Activated CD4-positive, alpha-beta memory T cell treated with anti-CD3 and anti-CD28 coated beads for 36 hours (primary cell): ENCODE measurements at regions not wholly inside any gene's neighbourhood (a gene's known extent, or its start where the extent isn't known, plus 50 kb on each side); places are given as distances from the start of the nearest gene placed in this dataset.
"Not testable (repeated sequence)": the region's sequence is repeated elsewhere in the genome, so short reads cannot be mapped to it uniquely, and the experiment has no call there.

Source experiments
- CTCF ChIA-PET: fragments of 350-600 bp; sonication (Branson Sonifier 250); formaldehyde crosslinking; loops from one replicate; lab custom pipeline; 2021; ENCODE audit warnings: antibody characterized with exemption, inconsistent platforms; lab: Charles Lee
- POLR2A ChIA-PET: fragments of 350-600 bp; sonication (Branson Sonifier 250); formaldehyde crosslinking; loops from one replicate; lab custom pipeline; 2021; ENCODE audit warnings: antibody characterized with exemption; lab: Charles Lee
- DNase-seq: peaks from one replicate; pipeline ENCODE4 v3.0.0-alpha.2; 2020
- H3K27ac Mint-ChIP-seq: one replicate; pipeline ENCODE4 v1.8.0; 2021; ENCODE audit warnings: mixed read lengths
- H3K27me3 Mint-ChIP-seq: one replicate; pipeline ENCODE4 v1.8.0; 2021; ENCODE audit warnings: mixed read lengths
- H3K36me3 Mint-ChIP-seq: one replicate; pipeline ENCODE4 v1.8.0; 2021; ENCODE audit warnings: mixed read lengths
- H3K4me1 Mint-ChIP-seq: one replicate; pipeline ENCODE4 v1.8.0; 2021; ENCODE audit warnings: low read depth, mixed read lengths
- H3K4me3 Mint-ChIP-seq: one replicate; pipeline ENCODE4 v1.8.0; 2021; ENCODE audit warnings: mild to moderate bottlenecking, mixed read lengths
- H3K9me3 Mint-ChIP-seq: one replicate; pipeline ENCODE4 v1.8.0; 2021; ENCODE audit warnings: mixed read lengths
- intact Hi-C: fragments of 100-400 bp; cut with micrococcal nuclease; formaldehyde crosslinking; loops from one replicate; pipeline ENCODE4 v1.15.1; 2023

DNA sequence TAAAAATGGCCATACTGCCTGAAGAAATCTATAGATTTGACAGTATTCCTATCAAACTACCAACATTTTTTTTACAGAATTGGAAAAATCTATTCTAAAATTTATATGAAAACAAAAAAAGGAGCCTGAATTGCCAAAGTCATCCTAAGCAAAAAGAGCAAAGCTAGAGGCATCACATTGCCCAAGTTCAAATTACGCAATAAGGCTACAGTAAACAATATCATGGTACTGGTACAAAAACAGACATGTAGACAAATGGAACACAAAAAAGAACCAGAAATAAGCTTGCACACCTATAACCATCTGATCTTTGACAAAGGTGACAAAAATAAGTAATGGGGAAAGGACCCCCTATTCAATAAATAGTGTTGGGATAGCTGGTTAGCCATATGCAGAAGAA lies 50.2 kb upstream of the THSD7B start:
- DNase-seq: no peak
- no peaks in the 10 kb centered on the region for H3K27me3 Mint-ChIP-seq
- H3K4me3 Mint-ChIP-seq: no peak overlapping the region
- H3K9me3 Mint-ChIP-seq: no peaks in the 10 kb centered on the region
- no peaks in the 10 kb centered on the region for H3K36me3 Mint-ChIP-seq
- POLR2A ChIA-PET: no interaction called here
- intact Hi-C loops: no loop called here
- no peaks in the 10 kb centered on the region for H3K4me1 Mint-ChIP-seq
- CTCF ChIA-PET: no interaction called here
- H3K27ac Mint-ChIP-seq: no peak overlapping the region

DNA sequence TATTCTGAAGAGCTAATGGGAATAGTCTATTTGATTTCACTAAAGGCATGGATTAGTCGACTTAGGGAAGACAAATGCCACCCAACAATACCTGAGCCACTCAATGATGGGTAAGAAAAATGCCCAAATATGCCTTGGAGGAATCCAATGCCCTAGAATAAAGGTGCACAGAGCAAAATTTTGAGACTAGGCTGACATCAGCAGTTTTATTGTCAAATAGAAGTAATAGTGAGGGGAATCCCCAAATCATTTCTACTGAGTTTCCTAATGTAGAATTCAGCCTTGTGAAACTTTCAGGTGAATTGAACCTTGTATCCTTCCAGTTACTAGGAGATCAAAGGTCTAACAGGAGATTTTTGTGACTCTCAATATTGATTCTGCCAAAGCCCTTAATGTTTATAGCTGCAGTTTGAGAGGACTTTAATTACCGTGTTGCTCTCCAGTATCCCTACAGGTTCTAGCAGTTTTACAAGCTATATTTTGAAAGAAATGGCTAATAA lies 50.8 kb upstream of the THSD7B start:
- no peaks in the 10 kb centered on the region for H3K36me3 Mint-ChIP-seq
- intact Hi-C loops: no loop called here
- ChIA-PET CTCF (no interaction called here), POLR2A (no interaction called here)
- H3K4me3 Mint-ChIP-seq: no peak overlapping the region
- no peaks in the 10 kb centered on the region for H3K9me3 Mint-ChIP-seq
- no peak for DNase-seq
- no peaks in the 10 kb centered on the region for H3K27me3 Mint-ChIP-seq
- no peak overlapping the region for H3K27ac Mint-ChIP-seq
- no peaks in the 10 kb centered on the region for H3K4me1 Mint-ChIP-seq

DNA sequence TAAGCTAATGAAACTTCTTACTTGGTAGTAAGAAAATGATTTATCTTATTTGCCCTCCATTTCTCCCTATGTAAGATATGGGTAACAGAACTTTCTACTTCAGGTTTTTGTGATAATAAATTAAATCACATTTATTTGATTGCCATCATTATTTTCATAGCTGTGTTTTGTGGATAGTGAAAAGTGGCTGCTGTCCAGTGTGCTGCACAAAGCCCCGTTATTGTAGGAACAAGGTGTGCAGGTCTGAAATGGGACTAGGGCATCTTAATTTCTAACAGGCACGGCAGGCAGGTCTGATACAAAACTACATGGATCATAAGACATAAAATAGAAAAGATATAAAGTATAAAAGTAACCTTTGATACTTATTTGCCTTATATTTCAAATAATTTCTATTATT lies 51.6 kb upstream of the THSD7B start:
- Mint-ChIP-seq H3K27me3 (no peaks in the 10 kb centered on the region), H3K36me3 (no peaks in the 10 kb centered on the region), H3K4me3 (no peak overlapping the region), H3K4me1 (no peaks in the 10 kb centered on the region), H3K27ac (no peak overlapping the region), H3K9me3 (no peaks in the 10 kb centered on the region)
- POLR2A ChIA-PET: no interaction called here
- DNase-seq: no peak
- intact Hi-C loops: no loop called here
- CTCF ChIA-PET: no interaction called here

DNA sequence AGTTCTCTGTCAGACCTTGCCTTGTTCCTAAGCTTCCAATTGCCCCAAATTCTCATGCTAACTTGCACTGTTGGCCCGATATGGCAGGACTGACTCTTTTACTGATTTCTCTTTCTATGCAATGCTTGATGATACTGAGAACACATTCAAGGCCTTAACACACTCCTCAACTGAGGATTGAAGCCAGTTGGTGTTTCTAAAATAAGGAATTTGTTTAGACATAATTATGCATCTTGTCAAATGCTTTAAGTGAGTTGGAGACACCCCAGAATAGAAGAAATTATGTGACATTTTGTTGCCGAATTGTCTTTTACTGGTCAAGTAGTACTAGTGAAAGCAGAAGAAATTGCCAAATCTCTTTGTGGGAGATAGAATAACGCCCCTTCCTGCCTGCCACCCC lies 60.0 kb upstream of the THSD7B start:
- Mint-ChIP-seq H3K4me1 (no peaks in the 10 kb centered on the region), H3K27me3 (no peaks in the 10 kb centered on the region), H3K27ac (no peak overlapping the region), H3K36me3 (no peaks in the 10 kb centered on the region), H3K4me3 (no peak overlapping the region), H3K9me3 (peaks cover 1% of the 10 kb centered on the region)
- POLR2A ChIA-PET: no interaction called here
- CTCF ChIA-PET: no interaction called here
- DNase-seq: no peak
- intact Hi-C loops: no loop called here

DNA sequence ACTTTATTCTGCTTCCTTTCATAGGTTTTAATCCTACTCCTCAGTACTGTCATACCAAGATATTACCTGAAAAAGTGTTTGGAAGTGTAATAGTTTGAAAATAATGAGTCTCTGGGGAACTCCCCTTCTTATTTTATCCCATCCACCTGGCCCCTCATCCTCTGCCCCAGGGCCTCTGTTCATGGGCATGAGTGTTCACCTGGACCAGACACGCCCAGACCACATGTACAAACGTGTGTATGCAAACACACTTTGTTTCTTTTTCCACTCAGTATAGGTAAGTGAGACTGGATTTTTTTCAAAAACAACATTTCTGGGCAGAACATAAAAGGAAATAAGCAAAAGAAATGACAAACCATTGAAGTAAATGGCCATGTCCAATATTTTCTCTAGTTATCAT lies 62.1 kb upstream of the THSD7B start:
- intact Hi-C loops: no loop called here
- CTCF ChIA-PET: no interaction called here

DNA sequence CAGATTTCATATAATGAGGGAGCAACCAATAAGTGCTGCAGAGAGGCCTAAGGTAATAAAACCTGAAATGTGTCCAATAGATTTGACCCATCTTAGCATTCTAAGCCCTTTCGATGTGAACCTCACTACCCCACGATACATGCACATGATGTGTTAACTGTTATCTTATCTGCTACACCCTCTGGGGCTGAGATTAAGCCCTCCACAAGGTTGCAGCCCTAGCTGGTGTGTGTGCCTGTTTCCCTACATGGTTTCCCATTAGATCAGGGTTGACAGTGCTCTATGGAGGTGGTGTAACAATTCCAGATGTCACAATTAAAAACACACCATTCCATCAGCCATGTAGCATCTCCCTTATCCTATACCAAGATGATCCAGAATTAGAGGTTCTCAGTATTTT lies 68.9 kb upstream of the THSD7B start:
- H3K9me3 Mint-ChIP-seq: peaks cover 6% of the 10 kb centered on the region
- POLR2A ChIA-PET: no interaction called here
- H3K36me3 Mint-ChIP-seq: no peaks in the 10 kb centered on the region
- no peaks in the 10 kb centered on the region for H3K4me1 Mint-ChIP-seq
- intact Hi-C loops: no loop called here
- H3K27me3 Mint-ChIP-seq: no peaks in the 10 kb centered on the region
- H3K27ac Mint-ChIP-seq: no peak overlapping the region
- no peak overlapping the region for H3K4me3 Mint-ChIP-seq
- CTCF ChIA-PET: no interaction called here
- no peak for DNase-seq

More for the DNA sequence above, 62.1 kb upstream of the THSD7B start:
- POLR2A ChIA-PET: no interaction called here
- Mint-ChIP-seq H3K27me3 (no peaks in the 10 kb centered on the region), H3K9me3 (peaks cover 6% of the 10 kb centered on the region), H3K4me1 (no peaks in the 10 kb centered on the region), H3K36me3 (no peaks in the 10 kb centered on the region), H3K27ac (no peak overlapping the region), H3K4me3 (no peak overlapping the region)
- DNase-seq: no peak

DNA sequence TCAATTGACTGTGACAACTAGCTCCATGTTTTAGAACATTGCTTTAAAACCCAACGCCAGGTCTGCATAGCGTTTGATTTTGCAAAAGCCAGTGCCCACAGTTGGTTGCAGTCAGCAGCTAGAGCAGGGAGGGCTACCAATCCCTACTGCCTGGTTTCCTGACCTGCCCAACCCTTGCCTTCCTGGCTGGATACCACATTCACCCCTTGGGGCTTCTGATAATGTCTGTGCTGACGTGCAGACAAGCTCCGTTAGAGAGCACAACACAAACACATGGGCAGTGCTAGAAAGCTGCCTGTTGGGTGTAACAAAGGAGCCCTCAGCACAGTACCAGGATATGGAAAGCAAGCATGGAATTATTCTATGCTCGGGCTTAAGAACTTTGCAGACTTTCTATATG lies 71.4 kb upstream of the THSD7B start:
- Mint-ChIP-seq H3K4me1 (no peaks in the 10 kb centered on the region), H3K9me3 (no peaks in the 10 kb centered on the region), H3K36me3 (no peaks in the 10 kb centered on the region), H3K27ac (no peak overlapping the region), H3K27me3 (no peaks in the 10 kb centered on the region), H3K4me3 (no peak overlapping the region)
- POLR2A ChIA-PET: no interaction called here
- intact Hi-C loops: no loop called here
- CTCF ChIA-PET: no interaction called here
- DNase-seq: no peak

DNA sequence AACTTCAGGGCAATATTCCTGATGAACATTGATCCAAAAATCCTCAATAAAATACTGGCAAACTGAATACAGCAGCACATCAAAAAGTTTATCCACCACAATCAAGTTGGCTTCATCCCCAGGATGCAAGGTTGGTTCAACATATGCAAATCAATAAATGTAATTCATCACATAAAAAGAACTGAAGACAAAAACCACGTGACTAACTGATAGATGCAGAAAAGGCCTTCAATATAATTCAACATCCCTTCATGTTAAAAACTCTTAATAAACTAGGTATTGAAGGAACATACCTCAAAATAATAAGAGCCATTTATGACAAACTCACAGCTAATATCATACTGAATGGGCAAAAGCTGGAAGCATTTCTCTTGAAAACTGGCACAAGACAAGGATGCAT lies 85.3 kb upstream of the THSD7B start:
- CTCF ChIA-PET, intact Hi-C loops, POLR2A ChIA-PET, H3K9me3 Mint-ChIP-seq, H3K27ac Mint-ChIP-seq, H3K4me3 Mint-ChIP-seq, DNase-seq, H3K4me1 Mint-ChIP-seq, H3K36me3 Mint-ChIP-seq, H3K27me3 Mint-ChIP-seq: not testable (repeated sequence)

DNA sequence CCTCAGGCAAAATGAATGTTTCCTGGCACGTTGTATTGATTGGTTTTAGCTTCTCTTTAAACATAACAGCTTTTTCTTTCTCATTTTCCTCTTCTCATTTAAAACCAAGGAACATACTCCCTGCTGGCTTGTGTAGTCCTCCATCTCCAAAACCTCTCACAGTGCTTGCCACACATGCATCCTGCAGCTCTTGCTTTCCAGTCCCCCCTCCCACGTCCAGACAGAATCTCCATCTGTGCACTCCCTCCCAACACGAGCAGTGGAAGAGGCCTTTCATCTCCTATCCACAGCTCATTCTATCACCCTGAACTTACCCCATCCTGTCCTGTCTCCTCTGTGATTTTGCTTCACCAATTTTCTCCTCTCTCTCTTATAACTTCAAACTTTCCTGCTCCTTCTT lies 99.6 kb upstream of the THSD7B start:
- ChIA-PET POLR2A (no interaction called here), CTCF (no interaction called here)
- Mint-ChIP-seq H3K4me3 (no peak overlapping the region), H3K4me1 (no peaks in the 10 kb centered on the region), H3K27me3 (peaks cover 3% of the 10 kb centered on the region), H3K9me3 (no peaks in the 10 kb centered on the region), H3K27ac (no peak overlapping the region), H3K36me3 (no peaks in the 10 kb centered on the region)
- no peak for DNase-seq
- intact Hi-C loops: loop anchor here (10.0 kb wide), 1 partner anchor 241 kb away; no protein-coding TSS in a partner anchor

DNA sequence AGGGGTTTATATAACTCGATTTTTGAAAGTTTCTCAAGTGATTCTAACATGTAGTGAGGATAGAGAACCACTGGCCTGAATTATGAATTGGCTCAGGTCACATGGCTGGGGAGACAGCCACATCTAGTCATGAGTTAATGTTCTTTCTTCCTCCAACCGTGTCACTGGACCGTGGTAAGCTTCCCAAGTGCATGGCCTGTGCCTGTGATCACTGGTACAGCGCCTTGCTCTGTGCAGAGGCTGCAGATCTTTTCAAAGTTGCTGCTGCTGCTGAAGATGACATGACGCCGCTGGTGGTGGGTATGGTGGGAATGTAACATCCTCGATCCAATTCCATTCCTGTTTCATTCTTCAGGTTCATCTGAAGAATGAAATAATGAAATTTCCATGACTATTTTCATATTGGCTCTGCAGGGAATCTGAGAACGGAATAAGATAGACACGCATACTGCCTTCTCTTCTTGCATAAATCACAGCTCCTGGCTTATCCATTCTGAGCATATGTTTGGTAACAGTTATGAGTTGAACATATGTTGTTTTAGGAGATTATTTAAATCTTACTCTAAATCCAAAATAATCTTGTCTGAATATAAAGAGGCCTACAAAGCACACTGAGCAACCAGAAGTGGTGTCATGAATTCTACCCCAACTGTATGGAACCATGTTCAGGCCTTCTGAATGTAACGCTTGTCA lies 100.5 kb upstream of the THSD7B start:
- Mint-ChIP-seq H3K27ac (no peak overlapping the region), H3K4me3 (no peak overlapping the region), H3K4me1 (no peaks in the 10 kb centered on the region), H3K36me3 (no peaks in the 10 kb centered on the region), H3K27me3 (peaks cover 3% of the 10 kb centered on the region), H3K9me3 (no peaks in the 10 kb centered on the region)
- ChIA-PET POLR2A (no interaction called here), CTCF (no interaction called here)
- DNase-seq: no peak
- intact Hi-C loops: loop anchor here (10.0 kb wide), 1 partner anchor 240 kb away; no protein-coding TSS in a partner anchor

DNA sequence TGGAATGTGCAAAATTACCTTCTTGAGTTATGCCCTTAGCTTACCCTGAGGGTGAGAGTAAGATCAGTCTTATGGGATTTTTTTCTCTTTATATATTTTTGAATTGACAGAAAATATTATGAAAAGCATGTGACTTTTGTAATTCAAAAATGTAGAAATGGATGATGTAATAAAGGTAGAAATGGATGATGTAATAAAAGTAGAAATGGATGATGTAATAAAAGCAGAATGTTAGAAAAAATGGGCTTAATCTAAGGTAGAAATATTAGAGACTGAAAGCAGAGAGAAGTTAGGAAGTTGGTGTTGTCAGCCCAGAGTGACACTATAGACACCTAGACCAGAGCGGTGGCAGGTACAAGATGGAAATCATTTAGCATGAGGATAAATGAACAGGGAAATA lies 107.1 kb upstream of the THSD7B start:
- ChIA-PET CTCF (no interaction called here), POLR2A (no interaction called here)
- Mint-ChIP-seq H3K36me3 (no peaks in the 10 kb centered on the region), H3K4me1 (no peaks in the 10 kb centered on the region), H3K9me3 (no peaks in the 10 kb centered on the region), H3K27me3 (peaks cover 3% of the 10 kb centered on the region), H3K27ac (no peak overlapping the region), H3K4me3 (no peak overlapping the region)
- DNase-seq: no peak
- intact Hi-C loops: no loop called here

DNA sequence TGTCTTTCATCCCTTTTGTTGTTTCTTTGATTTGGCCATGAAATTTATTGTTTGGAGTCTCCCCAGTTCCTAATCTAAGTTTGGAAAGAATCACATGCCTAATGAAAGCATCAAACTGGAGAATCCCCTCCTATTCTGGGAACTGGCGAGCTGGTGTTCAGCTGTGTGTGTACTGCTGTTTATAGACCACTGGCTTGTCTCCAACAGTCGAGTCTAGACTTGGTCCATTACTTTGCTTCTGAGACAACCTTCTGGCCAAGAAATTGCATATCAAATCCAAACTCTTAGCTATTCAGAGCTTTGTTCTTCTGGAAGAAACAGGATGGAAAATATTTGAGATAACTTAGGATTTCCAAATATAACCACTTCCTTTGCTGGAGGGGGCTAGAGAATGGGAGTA lies 111.5 kb upstream of the THSD7B start:
- Mint-ChIP-seq H3K27me3 (no peaks in the 10 kb centered on the region), H3K4me3 (no peak overlapping the region), H3K9me3 (no peaks in the 10 kb centered on the region), H3K27ac (no peak overlapping the region), H3K4me1 (no peaks in the 10 kb centered on the region), H3K36me3 (no peaks in the 10 kb centered on the region)
- ChIA-PET POLR2A (no interaction called here), CTCF (no interaction called here)
- intact Hi-C loops: no loop called here
- DNase-seq: no peak

DNA sequence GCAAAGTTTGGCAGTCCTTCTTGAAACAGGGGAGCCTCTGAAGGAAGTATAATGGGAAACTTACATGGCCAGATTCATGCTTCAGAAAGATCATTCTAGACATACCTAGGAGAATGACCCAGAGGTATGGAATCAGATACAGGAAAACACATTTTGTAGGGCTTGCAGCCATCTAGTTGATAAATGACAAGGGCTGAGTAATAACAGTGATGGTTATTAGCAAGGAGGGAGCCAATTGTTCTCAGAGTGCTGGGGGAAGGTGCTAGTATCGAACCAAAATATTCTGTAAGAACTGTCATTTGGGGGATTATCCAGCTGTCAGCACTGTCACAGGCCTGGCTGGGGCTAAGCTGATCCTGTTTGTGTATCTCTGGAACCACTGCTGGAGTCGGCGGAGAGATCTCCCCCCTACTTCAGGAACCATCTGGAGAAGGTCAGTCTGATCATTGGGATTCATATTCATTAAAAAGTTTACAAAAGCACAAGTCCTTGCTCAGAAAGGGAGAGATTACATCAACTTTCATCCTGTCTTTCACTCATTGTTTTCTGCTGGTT lies 113.8 kb upstream of the THSD7B start:
- Mint-ChIP-seq H3K36me3 (no peaks in the 10 kb centered on the region), H3K27ac (no peak overlapping the region), H3K4me1 (no peaks in the 10 kb centered on the region), H3K9me3 (no peaks in the 10 kb centered on the region), H3K4me3 (no peak overlapping the region), H3K27me3 (peaks cover 3% of the 10 kb centered on the region)
- ChIA-PET CTCF (no interaction called here), POLR2A (no interaction called here)
- DNase-seq: no peak
- intact Hi-C loops: no loop called here
